ENCODE measurements at regions not wholly inside any gene's neighbourhood (a gene's known extent, or its start where the extent isn't known, plus 50 kb on each side); places are given as distances from the start of the nearest gene placed in this dataset.
"Not testable (repeated sequence)": the region's sequence is repeated elsewhere in the genome, so short reads cannot be mapped to it uniquely, and the experiment has no call there.

DNA sequence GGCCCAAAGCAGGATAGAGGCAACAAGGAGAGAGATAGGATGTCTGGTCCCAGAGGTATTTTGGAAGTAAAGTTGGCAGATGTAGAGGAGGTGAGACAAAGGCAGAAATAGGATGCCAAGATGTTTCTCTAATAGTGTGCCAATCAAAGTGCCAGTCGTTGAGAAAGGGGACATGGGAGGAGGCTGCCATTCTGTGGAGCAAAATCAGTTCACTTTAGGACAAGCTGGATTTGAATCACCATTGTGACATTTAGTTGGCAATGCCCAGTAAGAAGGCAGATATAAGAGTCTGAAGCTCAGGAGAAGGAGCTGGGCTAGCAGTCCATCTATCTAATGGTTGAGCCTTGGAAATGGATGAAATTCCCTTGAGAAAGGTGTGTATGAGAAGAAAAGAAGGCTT is 53.8 kb downstream of the ADRB2 start:
- DNase-seq, result no peak

DNA sequence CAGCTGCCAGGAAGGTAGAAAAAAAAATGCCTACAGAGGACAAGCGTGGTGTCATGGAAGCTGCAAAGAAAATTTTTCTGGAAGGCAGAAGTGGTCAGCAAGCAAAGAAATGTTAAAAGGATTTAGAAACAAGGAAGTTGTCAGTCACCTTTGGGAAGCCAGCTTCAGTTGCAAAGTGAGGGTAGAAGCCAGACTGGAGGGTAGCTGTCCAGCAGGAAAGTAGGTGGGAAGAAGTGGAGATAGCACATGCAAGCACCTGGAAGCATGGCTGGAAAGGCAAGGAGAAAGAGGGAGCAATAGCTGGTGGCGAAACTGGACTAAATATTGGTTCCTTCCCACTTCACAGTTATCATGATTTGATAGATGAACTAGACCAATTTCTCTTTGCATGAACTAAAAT is 54.3 kb downstream of the ADRB2 start:
- DNase-seq, result no peak

DNA sequence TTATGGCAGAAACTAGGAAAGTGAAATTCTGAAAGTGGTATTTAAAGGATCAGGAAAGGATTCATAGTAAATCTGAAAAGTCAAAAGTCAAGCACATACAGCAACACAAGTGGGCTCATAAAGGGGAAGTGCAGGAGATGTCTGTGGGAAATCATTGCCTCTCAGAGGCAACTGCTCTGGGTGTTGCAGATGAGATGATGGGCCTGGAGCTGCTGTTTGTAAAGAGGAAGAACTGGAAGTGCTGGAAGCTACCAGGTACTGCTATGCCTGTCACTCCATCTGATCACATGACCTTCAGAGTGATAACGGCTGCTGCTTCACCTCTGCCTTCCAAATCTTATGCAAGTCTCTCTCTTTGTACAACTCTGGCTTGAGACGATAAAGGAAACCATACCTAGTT is 55.9 kb downstream of the ADRB2 start:
- no peak for DNase-seq

DNA sequence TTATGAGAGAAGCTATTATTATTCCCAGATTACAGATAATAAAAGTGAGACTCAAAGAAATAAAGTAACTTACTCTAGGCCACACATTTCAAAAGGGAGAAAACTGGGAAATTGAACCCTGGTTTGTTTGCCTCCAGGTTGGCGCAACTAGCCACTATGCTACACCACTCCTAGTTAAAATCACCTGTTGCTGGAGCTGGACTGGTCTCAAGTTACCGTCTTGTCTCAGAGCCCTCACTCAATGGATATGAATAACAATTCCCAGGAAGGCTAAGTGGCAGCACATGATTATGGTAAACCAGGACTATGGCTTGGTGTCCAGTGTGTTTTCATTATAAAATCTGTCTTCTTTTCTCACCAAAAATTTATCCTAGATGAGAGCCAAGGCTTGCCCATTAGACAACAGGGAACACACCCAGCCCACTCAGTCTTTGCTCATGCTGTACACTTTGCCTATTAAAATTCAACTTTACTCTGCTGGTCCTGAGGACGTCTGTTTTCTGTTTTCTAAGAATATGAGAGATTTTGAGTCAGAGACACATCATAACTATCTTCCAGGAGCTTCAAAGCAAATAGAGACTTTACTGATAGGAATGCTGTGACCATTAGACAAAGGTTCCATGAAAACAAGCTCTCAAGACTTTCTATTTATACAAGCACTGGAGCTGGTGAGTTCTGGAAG is 58.1 kb downstream of the ADRB2 start:
- no peak for DNase-seq

DNA sequence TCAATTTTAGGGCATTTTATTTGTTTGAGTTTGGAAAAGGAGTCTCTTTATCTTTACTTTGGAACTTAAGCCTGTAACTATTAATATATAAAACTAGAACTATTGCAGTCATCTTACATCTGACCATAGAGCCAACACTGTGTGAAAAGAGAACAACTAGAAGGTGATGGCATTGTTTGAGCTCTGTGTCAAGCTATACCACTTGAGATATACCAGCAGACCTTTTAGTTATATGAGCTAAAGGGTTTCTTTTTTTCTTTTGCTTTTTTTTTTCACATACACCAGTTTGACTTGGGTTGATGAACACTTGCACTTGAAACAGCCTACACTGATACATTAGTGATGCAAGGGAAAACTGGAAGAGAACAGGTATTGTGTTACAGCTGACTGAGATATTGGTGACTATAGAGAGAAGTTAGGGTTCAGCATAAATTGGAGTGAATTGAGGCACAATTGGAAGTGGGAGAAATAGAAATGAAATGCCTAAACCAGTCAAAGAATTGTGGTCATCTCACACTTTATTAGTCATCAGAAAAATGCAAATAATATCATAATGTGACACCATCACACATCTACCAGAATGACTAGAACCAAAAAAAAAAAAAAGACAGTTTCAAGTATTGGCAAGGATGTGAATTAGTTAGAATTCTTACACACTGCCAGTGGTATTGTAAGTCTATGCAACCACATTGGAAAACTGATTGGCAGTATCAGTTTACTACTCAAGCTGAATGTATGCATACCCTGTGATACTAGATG is 60.9 kb downstream of the ADRB2 start:
- DNase-seq, result no peak

DNA sequence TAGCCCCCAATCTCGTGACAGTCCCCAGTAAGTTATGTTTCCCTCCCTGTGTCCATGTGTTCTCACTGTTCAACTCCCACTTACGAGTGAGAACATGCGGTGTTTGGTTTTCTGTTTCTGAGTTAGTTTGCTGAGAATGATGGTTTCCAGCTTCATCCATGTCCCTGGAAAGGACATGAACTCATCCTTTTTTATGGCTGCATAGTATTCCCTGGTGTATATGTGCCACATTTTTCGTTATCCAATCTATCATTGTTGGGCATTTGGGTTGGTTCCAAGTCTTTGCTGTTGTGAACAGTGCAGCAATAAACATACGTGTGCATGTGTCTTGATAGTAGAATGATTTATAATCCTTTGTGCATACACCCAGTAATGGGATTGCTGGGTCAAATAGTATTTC is 63.5 kb downstream of the ADRB2 start:
- not testable (repeated sequence) for DNase-seq

DNA sequence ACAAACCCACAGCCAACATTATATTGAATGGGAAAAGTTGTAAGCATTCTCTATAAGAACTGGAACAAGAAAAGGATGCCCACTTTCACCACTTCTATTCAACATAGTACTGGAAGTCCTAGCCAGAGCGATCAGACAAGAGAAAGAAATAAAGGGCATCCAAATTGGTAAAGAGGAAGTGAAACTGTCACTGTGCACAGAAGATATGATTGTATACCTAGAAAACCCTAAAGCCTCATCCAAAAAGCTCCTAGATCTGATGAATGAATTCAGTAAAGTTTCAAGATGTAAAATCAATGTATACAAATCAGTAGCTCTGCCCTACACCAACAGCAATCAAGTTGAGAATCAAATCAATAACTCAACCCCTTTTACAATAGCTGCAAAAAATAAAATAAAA is 69.0 kb downstream of the ADRB2 start:
- DNase-seq, result not testable (repeated sequence)

DNA sequence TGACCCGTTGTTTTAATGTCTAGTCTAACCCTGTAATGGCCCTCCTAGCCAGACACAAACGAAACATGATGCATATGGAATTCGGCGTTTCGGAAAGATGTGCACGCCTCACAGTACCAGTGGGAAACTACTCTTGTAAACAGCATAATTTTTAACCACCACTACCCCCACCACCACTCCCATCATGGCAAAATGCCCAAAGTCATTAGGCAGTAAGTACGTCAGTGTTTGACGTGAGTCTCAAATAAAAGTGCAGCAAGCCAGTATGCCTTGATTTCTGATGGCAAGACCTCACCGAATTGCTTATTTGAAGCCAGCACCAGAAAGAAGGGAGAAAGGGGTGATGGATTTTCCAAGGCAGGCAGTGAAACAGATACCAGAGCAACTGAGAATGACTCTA is 71.4 kb downstream of the ADRB2 start:
- DNase-seq, result no peak

DNA sequence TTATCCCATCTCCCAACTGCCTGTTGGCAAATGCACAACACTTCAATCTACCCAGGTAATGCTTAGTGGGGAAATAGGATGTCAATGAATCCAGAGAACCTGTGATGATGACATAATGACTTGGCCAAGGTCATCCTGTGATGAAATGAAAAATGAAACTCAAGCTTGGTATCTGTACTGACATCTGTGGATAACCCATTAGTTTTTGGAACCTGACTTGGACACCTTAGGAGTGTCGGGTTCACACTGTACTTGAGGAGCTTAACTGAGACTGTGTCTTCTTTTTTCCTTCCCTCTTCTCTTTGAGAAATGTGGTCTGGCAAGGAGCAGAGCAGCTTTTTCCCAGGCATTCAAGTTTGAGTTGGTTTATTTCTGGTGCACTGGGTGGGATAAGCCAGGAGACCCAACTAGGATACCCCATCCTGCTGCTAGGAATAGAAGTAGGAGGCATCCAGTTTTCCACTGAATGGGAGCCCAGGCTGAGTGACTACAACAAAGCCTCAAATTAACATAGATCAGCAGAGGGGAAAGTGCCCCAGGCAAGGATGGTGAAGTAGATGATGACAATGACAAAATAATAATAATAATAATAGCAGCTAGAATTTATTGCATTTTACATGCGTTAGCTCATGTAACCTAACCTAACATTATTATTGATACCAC is 72.1 kb downstream of the ADRB2 start:
- DNase-seq, result no peak

DNA sequence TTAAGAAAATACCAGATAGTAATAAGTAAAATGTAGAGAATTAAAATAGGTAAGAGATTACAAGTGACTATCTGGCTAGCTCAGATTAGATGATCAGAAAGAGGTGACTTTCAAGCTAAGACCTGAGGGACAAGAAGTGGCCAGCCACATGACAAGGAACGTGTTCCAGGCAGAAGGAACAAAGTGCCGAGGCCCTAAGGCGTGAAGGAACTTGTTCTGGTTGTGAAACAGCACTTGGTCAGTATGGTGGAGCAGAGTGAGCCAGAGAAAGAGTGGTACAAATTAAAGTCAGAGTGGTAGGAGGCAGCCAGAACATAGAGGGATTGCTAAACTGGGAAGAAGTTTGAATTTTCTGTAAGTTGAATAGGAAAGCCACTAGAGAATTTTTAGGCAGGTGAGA is 73.6 kb downstream of the ADRB2 start:
- no peak for DNase-seq

DNA sequence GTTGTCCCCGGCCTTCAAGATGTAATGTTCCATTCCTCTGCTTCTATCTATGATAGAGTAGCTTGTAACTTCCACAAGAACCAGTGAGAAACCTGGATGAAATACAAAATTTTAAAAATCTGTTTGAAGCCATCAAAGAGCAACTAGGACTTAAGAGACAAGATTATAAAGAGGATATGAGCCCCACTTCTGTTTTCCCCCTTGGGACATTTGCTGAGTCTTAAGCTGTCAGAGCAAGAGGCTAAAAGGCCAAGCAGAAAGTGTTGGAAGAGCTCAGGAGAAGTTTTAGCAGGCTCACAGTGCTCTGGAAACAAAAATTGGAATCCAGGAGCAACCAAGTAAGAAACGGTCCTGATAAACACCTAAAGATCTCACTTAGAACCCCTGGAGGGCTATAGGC is 76.1 kb downstream of the ADRB2 start:
- DNase-seq, result no peak

DNA sequence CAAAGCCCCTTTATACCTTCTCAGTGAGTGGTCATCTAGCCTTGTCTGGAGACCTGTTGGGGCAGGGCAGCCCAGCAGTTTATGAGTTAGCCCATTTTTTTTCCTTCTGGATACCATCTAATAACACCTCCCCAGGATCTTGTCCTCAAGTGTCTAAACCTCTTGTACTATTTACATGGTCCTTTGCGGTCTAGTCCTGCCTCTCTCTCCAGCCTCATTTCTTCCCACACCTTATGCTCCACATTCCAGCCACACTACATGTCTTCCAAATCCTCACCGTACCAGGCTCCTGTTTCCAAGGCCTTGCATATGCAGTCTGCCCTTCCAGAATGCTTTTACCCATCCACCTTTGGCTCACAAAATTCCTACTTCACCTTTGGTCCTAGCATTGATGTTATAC is 77.2 kb downstream of the ADRB2 start:
- no peak for DNase-seq

DNA sequence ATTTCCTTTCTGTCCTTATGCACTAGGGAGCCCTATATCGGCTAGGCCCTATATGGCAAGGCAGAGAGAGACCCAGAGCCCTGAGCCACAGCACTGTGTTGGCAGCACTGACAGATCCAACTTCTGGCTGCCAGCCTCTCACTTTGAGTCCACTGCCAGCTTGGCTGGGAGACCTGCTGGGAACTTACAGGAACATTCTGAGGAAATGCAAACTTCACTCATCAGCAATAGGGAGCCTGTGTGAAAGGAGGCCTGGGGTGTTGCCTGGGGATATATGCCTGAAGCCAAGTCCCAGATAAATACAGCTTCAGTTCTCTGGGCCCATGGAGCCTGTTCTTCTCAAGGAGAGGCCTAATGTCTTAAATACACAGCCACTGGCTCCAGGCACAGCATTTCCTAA is 78.0 kb downstream of the ADRB2 start:
- DNase-seq, result no peak

DNA sequence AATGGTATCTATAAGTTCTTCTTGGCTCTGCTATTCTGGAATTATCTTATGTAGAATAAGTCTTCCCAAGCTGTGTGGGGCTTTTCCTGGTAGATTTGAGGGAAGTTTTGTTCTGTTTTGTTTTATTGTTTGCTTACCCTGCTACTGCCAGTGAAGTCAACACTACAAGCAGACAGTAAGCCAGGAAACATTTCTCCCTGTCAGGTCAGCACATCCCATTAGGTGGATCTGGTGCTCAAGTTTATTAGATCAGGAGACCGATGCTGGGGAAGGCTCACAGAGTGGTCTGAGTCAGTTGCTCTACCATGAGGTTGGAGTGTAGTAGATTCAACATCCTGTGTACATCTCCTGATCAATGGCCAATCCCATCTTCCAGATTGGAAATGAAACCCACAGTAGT is 79.1 kb downstream of the ADRB2 start:
- no peak for DNase-seq

DNA sequence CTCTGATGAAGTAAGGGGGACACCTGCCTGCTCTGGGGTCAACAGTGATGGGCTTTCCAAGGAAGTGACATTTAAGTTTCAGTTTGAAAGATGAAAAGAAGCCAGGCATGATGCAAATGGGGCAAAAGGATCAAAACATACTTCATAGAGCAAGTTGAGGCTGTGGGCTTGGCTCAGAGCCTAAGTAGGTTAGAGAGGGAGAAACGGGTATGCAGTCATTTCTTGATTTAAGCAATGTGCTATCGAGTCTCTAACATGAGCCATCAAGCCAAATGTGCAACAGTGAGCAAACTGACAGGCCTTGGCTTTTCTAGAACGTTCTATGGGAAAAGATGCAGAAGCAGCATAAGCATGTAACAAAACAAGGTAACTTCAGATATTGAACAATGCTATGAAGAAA is 80.6 kb downstream of the ADRB2 start:
- DNase-seq, result no peak

DNA sequence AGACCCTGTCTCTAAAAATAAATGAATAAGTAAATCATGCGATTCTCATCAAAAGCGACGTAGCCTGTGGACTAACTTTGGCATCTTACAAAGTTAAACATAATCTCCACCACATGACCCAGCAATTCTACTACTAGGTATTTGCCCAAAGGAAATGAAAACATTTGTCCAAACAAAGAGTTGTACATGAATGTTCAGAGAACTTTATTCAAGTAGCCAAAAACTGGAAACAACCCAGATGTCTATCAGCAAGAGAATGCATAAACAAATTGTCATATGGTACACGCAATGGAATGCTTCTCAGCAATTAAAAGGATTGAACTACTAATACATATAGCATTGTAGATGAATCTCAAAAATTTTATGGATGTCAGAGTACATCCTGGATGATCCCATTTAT is 82.6 kb downstream of the ADRB2 start:
- no peak for DNase-seq

DNA sequence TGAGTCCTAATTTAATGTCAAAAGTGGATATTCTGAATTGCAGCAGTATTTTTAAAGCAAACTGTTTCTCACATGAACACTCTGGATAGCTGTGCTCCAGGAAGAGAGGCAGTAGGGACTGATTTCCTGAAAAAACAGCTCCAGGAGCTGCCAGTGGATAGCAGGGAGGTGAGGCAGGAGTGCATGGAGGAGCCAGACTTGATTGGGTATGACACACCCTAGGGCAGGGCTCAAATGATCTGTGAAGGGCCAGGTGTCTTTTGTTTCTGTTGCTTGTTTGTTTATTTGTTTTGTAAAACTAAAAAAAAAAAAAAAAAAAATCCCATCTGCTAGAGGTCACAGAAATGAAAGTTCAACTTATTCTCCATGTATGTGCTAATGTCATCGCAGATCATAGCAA is 83.4 kb downstream of the ADRB2 start:
- DNase-seq, result no peak

DNA sequence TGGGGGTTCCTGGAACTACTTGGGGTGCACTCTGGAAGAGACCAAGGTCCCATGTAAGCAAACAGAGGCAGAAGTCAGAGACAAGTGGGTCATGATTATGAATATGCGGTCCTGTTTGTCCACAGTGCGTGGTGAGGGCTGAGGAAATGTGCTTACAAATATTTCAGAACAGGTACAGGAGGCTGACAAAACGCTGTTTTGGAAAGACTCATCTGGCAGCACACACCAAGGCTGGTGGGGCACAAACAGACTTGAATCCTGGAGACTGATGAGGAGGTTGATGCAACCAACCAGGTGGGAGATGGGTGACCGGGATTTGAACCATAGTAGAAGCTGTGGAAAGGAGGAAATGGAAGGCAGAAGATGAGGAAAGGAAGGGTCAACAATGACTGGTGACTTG is 83.8 kb downstream of the ADRB2 start:
- no peak for DNase-seq

DNA sequence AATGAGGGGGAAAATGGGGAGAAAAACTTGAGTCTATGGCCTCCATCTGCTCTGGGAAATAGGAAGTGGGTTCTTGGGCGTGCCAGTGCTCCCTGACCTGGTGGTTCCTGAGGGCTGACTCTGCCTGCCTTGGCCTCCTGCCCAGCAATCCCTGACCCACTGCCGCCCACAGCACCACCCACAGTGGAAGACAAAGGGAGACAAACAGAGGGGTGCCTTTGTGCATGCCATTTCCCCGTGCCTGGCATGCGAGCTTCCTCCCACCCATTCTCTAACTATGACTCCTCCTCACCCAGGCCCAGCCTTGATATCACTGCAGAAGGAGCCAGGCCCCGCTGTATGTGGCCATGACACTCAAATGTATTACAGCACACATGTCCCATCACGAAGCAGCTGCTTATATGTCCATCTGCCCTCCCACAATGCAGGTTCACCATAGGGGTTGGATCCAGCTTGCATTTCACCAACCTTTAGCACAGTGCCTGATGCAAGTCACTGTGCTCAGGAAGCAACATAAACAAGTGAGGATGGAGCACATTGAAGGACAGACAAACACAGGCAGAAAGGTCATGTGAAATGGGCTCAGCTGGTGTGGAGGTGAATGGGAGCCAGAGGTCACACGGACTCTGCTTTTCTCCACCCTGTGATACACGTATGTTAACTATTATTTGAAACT is 84.4 kb downstream of the ADRB2 start:
- DNase-seq, result no peak

DNA sequence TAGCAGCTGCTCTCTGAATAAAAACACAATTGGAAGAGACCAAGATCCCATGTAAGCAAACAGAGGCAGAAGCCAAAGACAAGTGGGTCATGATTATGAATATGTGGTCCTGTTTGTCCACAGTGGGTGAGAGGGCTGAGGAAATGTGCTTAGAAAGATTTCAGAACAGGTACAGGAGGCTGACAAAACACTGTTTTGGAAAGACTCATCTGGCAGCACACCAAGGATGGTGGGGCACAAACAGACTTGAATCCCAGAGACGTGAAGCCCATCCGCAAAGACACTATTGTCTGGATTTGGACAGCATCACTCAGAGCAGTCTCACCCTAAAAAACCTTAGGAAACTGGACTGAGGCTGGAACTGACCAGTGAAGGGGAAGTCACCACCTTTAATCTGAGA is 85.0 kb downstream of the ADRB2 start:
- DNase-seq, result no peak

DNA sequence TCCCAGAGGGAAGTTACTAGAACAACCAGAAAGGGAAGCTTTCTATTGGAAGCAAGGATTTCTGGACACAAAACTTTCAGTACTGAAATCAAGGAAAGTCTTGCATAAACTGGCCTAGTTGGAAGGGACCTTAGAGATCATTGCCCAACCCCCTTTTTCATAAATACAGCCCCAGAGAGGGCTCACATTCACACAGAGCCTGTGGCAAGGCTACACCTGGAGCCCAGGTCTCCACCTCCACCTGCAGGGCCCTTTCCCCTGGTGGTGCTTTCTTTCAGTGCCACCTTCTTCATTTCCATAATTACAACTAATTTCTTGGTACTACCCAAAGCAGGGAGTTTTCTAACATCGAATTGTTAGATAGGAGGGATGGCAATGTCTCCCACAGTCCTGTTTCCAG is 85.7 kb downstream of the ADRB2 start:
- no peak for DNase-seq

DNA sequence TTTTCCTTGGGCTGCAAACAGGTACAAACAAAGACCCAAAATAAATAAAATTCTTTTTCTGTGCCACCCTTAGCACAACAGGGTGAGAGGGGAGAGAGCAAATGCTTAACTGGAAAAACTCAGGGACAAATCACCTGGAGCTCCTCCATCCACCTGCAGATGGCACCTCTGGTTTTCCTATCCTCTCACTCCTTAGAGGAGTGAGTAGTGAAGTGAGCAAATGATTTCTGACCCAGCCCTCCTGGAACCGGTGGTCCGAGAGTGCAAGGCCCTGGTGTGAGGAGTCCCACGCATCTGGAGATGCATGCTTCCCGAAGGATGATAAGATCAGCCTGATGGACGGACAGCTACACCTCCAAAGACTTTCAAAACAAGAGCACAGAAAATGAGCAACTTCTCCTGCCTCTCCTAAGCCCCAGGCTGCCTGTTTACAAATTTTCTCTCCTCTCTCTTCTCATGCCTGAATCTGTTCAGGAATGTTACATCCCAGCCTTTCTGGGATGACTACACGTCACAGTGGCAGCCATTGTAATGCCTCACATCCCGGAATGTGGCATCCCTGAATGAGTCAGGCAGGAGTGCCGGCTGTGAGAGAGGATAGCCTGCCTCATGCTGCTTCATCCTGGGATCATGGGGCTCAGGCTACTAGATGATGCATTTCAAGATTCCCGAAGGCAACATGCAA is 86.4 kb downstream of the ADRB2 start:
- no peak for DNase-seq

DNA sequence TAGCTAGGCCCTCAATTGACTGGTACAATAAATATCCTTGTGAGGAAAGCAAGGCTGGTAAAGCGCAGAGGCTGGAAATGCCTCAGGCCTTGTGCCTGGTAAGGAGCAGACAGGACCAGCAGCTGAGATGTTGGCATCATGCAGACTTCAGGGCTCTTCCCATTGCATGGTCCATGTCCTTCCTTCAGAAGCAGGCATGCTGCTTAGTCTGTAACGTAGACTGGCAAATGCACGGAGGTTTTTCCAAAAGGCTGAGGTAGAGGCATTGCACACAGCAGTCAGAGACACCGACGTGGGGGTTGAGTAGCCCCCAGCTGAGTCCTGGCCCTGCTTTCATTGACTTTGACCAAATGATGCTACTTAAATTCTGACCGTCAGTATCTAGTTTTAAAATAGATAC is 87.1 kb downstream of the ADRB2 start:
- no peak for DNase-seq

Data from activated naive CD4-positive, alpha-beta T cell treated with anti-CD3 and anti-CD28 coated beads, Interleukin-2, amount 50 U/mL, for 16 hours (primary cell).